Adipose tissue (tissue), 3 donors: ENCODE measurements at regions not wholly inside any gene's neighbourhood (a gene's known extent, or its start where the extent isn't known, plus 50 kb on each side); places are given as distances from the start of the nearest gene placed in this dataset.

Source experiments
- H3K27ac ChIP-seq: one replicate; pipeline ENCODE4 v1.5.1; 2013; ENCODE audit warnings: low read depth, low read length
- WGBS, 3 donors: extraction: QIAGEN DNeasy Blood & Tissue Kit; methylation state at CpG; one replicate each; pipeline ENCODE4 v1.1.7; 2013; 5-methylcytosine and 5-hydroxymethylcytosine counted together
- donor health status: healthy with polysubstance abuse.
- donor health status: Bipolar disorder and iron deficiency.
- donor health status: healthy.

GRCh38 chr1:94737124-94737998 lies 82.8 kb upstream of the SLC44A3 start:
- no peak overlapping the region for H3K27ac ChIP-seq
- WGBS, 3 donors: 49 to 70% (median 54%) methylated on average over 5 of the region's 5 CpGs

DNA sequence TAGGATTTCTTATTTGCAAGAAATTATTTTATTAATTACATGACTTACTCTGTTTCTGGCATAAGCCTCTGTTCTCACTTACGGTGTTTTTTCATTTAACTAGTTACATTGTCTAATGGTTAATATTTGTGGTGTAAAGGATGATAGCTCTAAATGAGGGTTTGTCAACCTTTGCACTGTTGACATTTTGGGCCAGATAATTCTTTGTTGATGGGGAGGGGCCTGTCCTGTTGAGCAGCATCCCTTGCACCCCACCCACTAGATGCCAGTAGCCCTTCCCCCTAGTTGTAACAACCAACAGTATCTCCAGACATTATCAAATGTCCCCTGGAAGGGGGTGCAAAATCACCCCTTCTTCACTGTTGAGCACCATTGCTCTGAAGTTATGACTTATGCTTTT lies 83.6 kb upstream of the SLC44A3 start:
- WGBS, 3 donors: 94 to 96% (median 94%) methylated on average over 1 of the region's 1 CpG
- no peak overlapping the region for H3K27ac ChIP-seq

- WGBS, 3 donors: 86 to 95% (median 87%) methylated on average over 2 of the region's 2 CpGs
- H3K27ac ChIP-seq: no peak overlapping the region
These were observed 84.1 kb upstream of the SLC44A3 start for GRCh38 chr1:94736073-94736472.

DNA sequence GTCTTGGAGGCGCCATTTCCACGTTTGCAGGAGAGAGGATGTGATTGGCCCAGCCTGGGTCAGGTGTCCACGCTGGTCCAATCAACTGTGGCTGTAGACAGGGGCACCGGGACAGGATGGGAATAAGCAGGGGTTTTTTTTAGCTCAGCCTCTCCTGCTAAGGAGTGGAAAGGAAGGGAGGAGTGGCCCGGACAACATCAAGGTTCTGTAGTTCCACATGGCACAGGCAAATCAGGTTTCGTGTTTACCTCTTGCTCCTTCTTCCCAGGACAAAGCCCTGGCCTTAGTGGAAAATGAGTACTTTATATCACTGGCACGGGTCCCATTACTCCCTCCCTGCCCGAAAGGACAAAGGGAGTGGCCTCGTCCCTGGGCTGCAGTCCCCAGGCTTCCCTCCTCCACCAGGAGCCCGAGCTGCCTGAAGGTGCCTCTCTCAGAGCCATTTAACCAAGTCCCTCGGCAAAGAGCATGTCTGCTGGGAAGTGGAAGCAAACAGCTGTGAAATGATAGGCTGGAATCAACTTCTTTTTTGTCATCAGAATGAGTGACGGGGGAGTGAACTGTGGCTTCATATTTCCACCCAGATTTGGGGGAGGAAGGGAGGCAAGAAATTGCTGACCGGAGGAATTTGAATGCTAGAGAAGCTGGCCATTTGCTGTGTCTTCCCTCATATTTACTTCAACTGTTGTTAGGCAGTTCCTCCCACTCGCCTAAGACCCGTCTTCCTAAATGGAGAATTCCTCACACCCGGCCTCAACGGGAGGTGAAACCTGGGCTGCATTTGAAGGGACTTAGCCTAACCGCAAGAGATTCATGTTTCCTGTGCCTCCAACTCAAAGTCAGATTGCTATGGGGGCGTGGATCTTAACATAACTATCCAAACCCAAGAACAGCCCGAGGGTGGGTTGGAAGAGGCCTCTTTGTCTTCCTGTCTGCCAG lies 84.9 kb upstream of the SLC44A3 start:
- 41 to 49% (median 45%) methylated on average over 20 of the region's 20 CpGs for whole genome bisulfite sequencing, 3 donors

DNA sequence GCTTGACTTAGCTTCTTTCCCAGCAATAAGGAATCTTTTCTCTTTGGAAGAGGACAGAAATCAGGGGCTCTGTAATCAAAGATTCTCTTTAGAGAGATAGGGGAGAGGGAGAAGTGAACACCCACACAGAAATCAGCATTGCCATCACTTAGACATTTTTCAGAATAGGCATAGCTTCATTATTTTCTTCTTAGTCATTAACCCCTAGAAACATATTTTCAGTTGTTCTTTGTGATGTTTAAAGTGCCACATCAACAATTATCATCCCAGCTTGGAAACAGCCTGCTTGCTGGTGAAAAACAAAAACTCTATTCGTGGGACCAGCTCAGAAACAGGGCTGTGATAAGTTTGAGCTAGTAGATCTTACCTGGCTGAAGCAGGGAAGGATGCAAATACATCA lies 88.3 kb upstream of the SLC44A3 start:
- no peak overlapping the region for H3K27ac ChIP-seq
- 67 to 88% (median 84%) methylated on average over 1 of the region's 1 CpG for WGBS, 3 donors

More for the DNA sequence above, 84.9 kb upstream of the SLC44A3 start:
- H3K27ac ChIP-seq: peak overlapping the region; percentile 43

DNA sequence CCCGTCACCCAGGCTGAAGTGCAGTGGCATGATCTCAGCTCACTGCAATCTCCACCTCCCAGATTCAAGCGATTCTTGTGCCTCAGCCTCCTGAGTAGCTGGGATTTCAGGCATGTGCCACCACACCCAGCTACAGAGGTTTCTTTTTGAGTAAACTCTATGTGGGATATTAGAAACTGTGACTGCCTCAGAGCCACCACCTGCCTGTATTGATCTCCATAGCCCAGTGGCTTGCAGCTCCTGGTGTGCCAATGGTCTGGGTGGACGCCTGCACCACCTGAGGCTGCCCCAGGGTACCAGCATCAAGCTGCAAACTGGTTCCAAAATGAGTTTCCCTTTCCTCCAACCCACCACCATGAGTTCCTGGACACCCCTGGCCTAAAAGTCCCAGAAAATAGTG lies 89.7 kb upstream of the SLC44A3 start:
- H3K27ac ChIP-seq: no peak overlapping the region
- WGBS, 3 donors: 74 to 91% (median 79%) methylated on average over 3 of the region's 3 CpGs

DNA sequence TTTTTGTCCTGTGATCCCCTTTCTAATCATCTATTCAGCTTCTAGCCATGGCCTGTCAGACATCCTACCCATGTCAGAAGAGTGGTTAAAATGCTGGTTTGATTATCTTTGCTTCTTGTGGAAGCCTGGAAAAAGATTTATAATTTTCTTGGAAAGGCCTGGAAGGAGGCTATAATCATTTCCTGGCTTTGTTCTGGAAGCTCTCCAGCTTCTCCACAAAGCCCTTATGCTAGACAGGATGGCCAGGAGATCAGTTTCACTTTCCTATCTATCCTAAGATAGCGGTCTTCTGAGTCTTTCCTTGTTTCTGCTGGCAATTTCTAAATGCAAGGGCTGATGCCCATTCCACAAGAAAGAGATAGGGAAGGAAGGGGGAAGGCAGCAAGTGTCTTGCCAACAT lies 90.9 kb upstream of the SLC44A3 start:
- 32 to 71% (median 40%) methylated on average over 1 of the region's 1 CpG for WGBS, 3 donors
- no peak overlapping the region for H3K27ac ChIP-seq

DNA sequence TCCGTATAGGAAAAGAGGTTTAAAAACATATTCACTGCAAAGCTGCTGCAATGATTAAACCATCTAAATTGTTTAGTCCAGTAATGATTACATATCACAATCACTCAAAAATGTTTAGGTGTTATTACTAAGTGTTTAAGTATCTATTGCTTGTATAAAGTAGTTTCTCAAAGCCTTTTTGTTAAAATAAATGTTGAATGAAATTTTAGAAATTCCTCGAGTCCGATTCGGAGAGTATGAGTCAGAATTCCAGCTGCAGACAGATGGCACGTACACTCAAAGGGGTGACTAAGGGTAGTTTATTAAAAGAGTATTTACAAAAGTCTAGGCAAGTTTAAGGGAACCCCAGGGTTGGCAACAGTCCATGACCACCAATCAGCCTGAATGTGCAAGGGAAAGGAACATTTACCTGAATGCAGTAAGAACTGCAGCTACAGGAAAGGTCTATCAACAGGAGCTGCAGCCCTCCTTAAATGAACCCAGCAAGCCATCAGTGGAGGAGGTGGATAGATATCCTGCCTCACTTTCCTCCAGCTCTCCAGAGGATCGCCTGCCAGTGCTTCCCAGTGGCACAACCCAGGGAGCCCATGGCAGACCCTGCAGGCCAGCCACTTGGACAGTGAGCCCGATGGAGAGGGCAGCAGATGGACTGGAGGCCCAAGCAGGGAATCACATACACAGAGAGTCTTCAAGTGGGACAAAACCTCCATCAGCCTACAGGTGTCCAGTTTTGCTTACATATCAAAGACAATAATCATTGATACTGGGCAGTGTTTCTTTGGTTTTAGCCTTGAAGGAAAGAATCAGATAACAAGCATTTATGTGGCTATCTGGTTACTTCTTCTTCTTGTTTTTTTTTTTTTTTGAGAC lies 92.1 kb upstream of the SLC44A3 start:
- H3K27ac ChIP-seq: no peak overlapping the region
- 57 to 66% (median 63%) methylated on average over 7 of the region's 7 CpGs for WGBS, 3 donors

DNA sequence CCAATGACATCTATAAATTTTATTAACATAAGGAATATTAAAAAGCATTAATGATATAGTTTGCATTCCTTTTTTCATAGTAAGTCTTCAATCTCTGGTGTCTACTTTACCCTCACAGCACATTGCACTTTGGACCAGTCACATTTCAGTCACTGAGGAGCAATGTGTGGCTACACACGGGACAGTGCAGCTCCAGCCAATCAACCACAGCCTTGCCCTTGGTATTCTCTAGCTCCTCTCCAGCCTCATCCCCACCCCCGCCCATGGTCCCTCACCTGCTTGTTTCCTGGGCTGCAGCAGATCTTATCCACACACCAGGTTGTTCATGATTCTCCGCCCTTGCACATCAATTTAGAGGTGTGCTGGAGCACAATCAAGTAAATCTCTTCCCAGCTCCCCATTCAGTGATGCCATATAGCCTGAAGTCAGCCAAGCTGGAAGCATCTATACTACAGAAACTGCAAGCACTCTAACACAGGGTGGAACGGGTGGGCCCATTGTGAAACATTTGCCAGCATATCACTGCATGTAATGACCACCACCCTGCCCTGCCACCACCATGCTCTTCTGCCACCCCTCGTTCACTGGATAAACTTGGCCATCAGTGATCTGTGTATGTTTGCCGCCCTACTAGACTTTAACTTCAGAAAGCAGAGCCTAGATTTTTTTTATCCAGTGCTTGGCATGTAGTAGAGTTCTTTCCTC lies 93.0 kb upstream of the SLC44A3 start:
- no peak overlapping the region for H3K27ac ChIP-seq
- 82 to 90% (median 87%) methylated on average over 6 of the region's 6 CpGs for WGBS, 3 donors

DNA sequence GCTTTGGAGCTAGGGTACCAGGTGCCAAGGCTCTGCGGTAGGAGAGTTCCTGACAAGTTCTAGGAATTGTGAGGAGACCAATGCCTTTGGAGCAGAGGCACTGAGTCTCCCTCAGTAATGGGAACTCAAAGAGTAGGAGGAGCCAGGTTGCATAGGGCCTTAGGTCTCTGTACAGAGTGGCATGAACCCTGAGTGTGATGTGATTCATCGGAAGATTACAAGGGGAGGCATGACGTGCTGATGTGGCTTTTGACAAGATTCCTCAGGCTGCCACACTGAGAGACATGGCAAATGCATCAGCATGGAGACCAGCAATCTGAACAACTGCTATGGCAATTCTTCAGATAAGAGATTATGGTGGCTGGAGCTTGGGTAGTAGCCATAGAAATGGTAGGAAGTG lies 94.6 kb upstream of the SLC44A3 start:
- 92 to 98% (median 96%) methylated on average over 3 of the region's 3 CpGs for WGBS, 3 donors

DNA sequence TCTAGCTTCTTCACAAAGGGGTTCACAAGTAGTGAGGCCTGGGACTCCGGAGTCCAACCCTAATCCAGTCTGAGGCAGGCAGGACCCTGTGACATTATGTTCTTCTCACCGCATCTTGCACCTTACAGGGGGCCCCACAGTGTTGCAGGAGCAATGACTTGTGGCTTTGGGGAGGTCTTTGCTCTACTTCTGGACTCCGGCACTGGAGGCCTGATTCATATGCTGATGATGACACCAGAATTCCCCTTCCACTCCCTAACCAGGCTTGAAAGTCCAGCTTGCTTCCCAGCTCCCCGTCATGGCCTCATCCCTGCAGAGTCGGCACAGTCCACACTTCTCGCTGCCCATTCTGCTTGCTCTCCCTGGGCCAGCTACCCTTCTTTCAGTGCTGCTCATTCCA lies 96.3 kb upstream of the SLC44A3 start:
- 61 to 93% (median 70%) methylated on average over 6 of the region's 6 CpGs for WGBS, 3 donors
- H3K27ac ChIP-seq: no peak overlapping the region

More for the DNA sequence above, 94.6 kb upstream of the SLC44A3 start:
- H3K27ac ChIP-seq: no peak overlapping the region

GRCh38 chr1:94723463-94723862 lies 96.7 kb upstream of the SLC44A3 start:
- 64 to 73% (median 68%) methylated on average over 6 of the region's 6 CpGs for WGBS, 3 donors
- H3K27ac ChIP-seq: no peak overlapping the region

DNA sequence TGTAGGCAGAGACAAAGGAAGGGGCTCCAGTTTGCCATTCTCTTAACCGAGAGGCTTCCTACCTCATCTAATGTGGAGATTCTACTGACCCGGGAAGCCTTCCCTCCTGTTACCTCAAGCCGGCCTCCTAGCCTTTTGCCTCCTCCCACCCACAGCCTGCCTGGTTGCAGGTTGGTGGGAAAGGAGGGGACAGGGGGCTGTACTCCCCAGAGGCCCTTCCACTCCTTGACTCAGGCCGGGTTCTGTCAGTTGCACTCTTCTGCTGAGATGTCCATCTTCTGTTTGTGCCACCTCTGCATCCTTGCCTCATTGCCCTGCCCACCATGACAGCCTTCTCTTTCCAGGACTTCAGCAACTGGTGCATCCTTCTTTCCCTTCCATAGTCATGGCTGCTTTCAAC lies 98.0 kb upstream of the SLC44A3 start:
- H3K27ac ChIP-seq: no peak overlapping the region
- 72 to 90% (median 75%) methylated on average over 4 of the region's 4 CpGs for WGBS, 3 donors

DNA sequence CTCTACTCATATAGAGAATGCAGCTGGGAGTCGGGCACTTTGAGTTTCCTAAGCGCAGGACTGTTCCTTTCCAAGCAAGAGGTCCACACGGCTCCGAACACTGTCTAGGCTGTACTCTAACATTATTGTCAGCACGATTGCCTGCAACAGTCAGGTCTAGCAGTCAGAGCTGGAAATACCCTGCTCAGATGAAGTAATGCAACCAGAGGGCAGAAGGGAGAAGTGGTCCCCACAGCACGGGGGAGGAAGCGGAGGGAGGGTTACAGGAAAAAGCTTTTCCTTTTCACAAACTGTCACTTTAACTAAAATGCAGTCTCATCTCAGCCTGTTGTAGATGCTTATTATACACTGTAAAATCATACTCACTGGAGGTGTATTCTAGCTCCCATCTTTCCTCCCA lies 98.9 kb upstream of the SLC44A3 start:
- no peak overlapping the region for H3K27ac ChIP-seq

DNA sequence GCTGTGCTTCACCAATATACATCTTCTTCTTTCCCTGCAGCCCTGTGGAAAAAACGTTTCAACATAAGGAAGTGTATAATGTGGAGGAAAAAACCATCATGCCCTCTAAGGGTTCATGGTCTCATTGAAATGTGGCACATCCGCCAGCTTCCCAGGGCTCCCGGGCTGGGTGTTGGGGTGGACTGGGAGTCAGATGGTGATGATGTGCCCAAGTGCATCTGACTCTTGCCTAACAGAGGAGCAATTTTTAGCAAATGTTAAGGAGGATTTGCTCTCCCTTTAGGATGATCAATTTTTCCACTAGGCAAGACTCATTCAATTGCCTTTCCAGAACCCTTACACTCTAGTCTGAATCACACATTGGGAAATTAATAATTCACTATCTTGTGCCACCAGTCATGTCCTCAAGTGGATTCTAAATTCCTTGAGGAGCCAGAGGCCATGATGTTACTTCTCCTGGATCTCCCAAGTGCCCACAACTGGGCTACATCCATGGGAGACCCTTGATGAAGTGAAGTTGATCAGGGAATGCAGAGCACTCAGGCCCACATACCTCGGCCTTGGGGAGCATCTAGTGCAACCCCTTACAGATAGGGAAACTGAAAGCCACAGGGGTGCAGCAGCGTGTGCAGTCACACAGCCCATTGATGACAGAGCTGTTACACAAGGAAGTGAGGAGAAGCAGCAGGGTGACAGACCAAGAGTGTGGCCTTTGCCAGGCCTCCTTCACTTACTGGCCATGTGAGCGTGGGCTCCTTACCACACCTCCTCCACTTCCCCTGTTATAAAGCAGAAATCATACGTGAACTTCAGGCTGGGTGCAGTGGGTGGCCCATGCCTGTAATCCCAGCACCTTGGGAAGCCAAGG lies 100.0 kb upstream of the SLC44A3 start:
- no peak overlapping the region for H3K27ac ChIP-seq
- WGBS, 3 donors: 61 to 79% (median 69%) methylated on average over 7 of the region's 7 CpGs

More for the DNA sequence above, 98.9 kb upstream of the SLC44A3 start:
- WGBS, 3 donors: 42 to 86% (median 49%) methylated on average over 7 of the region's 7 CpGs

GRCh38 chr1:94716965-94717364 lies 103.2 kb upstream of the SLC44A3 start:
- H3K27ac ChIP-seq: no peak overlapping the region
- WGBS, 3 donors: 52 to 90% (median 66%) methylated on average over 2 of the region's 2 CpGs

DNA sequence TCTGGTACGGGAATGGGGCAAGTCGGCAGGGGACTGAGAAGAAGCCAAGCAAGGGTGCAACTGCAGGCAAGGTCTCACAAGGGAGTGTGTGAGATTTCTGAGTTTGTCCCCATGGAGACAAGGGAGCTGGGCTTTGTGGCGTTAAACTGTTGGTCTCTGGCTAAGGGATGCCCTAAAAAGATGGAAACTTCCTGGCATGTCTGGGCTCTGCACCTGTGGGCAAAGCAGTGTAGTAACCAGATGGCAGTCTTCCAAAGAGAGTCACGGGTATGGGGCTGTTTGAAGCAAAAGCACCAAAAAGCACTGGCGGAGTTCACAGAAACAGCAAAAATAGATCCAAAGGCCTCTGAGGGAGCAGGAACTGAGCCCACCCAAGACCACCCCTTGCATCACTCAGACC lies 104.8 kb upstream of the SLC44A3 start:
- WGBS, 3 donors: 70 to 90% (median 84%) methylated on average over 5 of the region's 5 CpGs
- no peak overlapping the region for H3K27ac ChIP-seq
